HepG2 (cell line): ENCODE measurements at regions not wholly inside any gene's neighbourhood (a gene's known extent, or its start where the extent isn't known, plus 50 kb on each side); places are given as distances from the start of the nearest gene placed in this dataset.

ENCODE experiments used
- GATAD1 ChIP-seq: IDR thresholded peaks from 2 replicates; pipeline ENCODE4 v1.6.1; 2016; ENCODE audit warnings: missing genetic modification reagents, missing compliant biosample characterization
- HNRNPLL ChIP-seq: fragments of 200-400 bp; formaldehyde crosslinking; IDR thresholded peaks from 2 replicates; pipeline ENCODE4 v1.6.1; 2017; ENCODE audit warnings: mild to moderate bottlenecking, low read depth, low read length; ENCODE audit not compliant: poor library complexity, severe bottlenecking
- NBN ChIP-seq: fragments of 450-650 bp; conservative IDR thresholded peaks from 2 replicates; pipeline ENCODE4 v1.6.1; 2017
- NCOA2 ChIP-seq: sonication (generic); formaldehyde crosslinking; IDR thresholded peaks from 2 replicates; pipeline ENCODE4 v1.8.0; 2022; ENCODE audit warnings: inconsistent platforms
- NR1H2 ChIP-seq: sonication (generic); formaldehyde crosslinking; IDR thresholded peaks from 2 replicates; pipeline ENCODE4 v1.8.1; 2022; ENCODE audit warnings: low read depth, missing genetic modification reagents, borderline replicate concordance
- PHF5A ChIP-seq: IDR thresholded peaks from one replicate; pipeline ENCODE4 v1.6.1; 2018; ENCODE audit warnings: low read depth, missing genetic modification reagents; ENCODE audit not compliant: unreplicated experiment
- RCOR2 ChIP-seq: IDR thresholded peaks from 2 replicates; pipeline ENCODE4 v1.6.1; 2016; ENCODE audit warnings: missing biosample characterization, missing genetic modification reagents
- RFX5 ChIP-seq: IDR thresholded peaks from 2 replicates; pipeline ENCODE4 v1.6.1; 2011; ENCODE audit warnings: low read depth, low read length, improper control_type of control experiment
- RNF219 ChIP-seq: sonication (generic); formaldehyde crosslinking; IDR thresholded peaks from 2 replicates; pipeline ENCODE4 v1.5.0; 2020; ENCODE audit warnings: mild to moderate bottlenecking, missing genetic modification reagents
- SIX1 ChIP-seq: sonication (generic); formaldehyde crosslinking; IDR thresholded peaks from 2 replicates; pipeline ENCODE4 v1.4.0; 2020; ENCODE audit warnings: missing genetic modification reagents, borderline replicate concordance
- UBTF ChIP-seq: sonication (generic); formaldehyde crosslinking; IDR thresholded peaks from 2 replicates; pipeline ENCODE4 v1.4.0; 2020; ENCODE audit warnings: mild to moderate bottlenecking, missing genetic modification reagents
- ZMYM4 ChIP-seq: sonication (generic); formaldehyde crosslinking; IDR thresholded peaks from 2 replicates; pipeline ENCODE4 v1.8.1; 2023; ENCODE audit warnings: mild to moderate bottlenecking, missing genetic modification reagents
- ZNF274 ChIP-seq: sonication (generic); formaldehyde crosslinking; IDR thresholded peaks from 2 replicates; pipeline ENCODE4 v1.5.1; 2020; ENCODE audit warnings: mild to moderate bottlenecking, missing genetic modification reagents
- ZNF33B ChIP-seq: sonication (generic); formaldehyde crosslinking; IDR thresholded peaks from 2 replicates; pipeline ENCODE4 v1.5.1; 2020; ENCODE audit warnings: mild to moderate bottlenecking, missing genetic modification reagents
- ZSCAN21 ChIP-seq: sonication (generic); formaldehyde crosslinking; IDR thresholded peaks from 2 replicates; pipeline ENCODE4 v1.8.0; 2022; ENCODE audit warnings: mild to moderate bottlenecking, missing genetic modification reagents, moderate library complexity, borderline replicate concordance
- TF ChIP-seq, protein P1 (sequence below): sonication (generic); formaldehyde crosslinking; IDR thresholded peaks from 2 replicates; pipeline ENCODE4 v1.4.0; 2020; ENCODE audit warnings: missing genetic modification reagents, mild to moderate bottlenecking, borderline replicate concordance
- TF ChIP-seq, protein P2 (sequence below): sonication (generic); formaldehyde crosslinking; IDR thresholded peaks from 2 replicates; pipeline ENCODE4 v1.8.1; 2023; ENCODE audit warnings: mild to moderate bottlenecking, missing genetic modification reagents

DNA sequence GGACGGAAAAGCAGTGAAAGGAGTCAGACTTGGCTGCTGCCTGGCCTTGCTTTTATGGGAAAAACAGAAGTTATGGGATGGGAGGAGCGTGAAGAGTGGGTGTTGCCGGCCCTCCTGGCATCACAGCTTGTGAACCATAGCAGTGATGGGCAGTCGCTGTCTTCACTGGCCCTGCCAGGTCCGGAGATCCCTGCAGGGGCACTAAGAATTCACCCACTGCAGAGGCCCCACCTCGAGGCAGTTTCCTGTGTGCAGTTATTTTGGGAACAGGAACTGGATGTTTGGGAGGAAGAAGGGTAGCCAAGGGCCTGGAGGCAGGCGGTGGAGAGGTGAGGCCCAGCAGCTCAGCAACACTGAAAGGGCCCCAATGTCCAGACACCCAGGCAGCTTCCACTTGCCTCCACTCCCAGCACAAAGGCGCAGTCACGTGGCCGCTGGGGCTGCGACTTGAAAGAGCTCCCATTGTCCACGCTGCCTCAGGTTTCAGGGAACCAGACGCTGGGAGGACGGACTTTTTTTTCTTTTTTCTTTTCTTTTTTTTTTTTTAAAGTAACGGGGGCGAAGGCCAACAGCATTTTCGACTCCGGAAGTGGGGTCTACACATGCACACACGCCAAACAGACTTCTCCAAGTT, 255.6 kb downstream of the ZNF621 start (continued):
- TF ChIP-seq, protein P1, sequence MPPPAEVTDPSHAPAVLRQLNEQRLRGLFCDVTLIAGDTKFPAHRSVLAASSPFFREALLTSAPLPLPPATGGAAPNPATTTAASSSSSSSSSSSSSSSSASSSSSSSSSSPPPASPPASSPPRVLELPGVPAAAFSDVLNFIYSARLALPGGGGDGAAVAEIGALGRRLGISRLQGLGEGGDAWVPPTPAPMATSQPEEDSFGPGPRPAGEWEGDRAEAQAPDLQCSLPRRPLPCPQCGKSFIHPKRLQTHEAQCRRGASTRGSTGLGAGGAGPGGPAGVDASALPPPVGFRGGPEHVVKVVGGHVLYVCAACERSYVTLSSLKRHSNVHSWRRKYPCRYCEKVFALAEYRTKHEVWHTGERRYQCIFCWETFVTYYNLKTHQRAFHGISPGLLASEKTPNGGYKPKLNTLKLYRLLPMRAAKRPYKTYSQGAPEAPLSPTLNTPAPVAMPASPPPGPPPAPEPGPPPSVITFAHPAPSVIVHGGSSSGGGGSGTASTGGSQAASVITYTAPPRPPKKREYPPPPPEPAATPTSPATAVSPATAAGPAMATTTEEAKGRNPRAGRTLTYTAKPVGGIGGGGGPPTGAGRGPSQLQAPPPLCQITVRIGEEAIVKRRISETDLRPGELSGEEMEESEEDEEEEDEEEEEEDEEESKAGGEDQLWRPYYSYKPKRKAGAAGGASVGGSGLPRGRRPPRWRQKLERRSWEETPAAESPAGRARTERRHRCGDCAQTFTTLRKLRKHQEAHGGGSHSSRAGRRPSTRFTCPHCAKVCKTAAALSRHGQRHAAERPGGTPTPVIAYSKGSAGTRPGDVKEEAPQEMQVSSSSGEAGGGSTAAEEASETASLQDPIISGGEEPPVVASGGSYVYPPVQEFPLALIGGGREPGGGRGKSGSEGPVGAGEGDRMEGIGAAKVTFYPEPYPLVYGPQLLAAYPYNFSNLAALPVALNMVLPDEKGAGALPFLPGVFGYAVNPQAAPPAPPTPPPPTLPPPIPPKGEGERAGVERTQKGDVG (CRISPR knock-in tag) = no peak
- TF ChIP-seq RNF219 (CRISPR knock-in tag) (no peak), SIX1 (CRISPR knock-in tag) (no peak), RFX5 (no peak), HNRNPLL (no peak), NR1H2 (CRISPR knock-in tag) (no peak), GATAD1 (CRISPR knock-in tag) (no peak), ZNF274 (CRISPR knock-in tag) (no peak), NBN (no peak), PHF5A (CRISPR knock-in tag) (no peak), ZSCAN21 (CRISPR knock-in tag) (no peak), NCOA2 (CRISPR knock-in tag) (no peak), RCOR2 (no peak), ZNF33B (CRISPR knock-in tag) (no peak), ZMYM4 (CRISPR knock-in tag) (peak; percentile 23; the same call in 1 of the 2 replicates), UBTF (CRISPR knock-in tag) (no peak)
- TF ChIP-seq, protein P2, sequence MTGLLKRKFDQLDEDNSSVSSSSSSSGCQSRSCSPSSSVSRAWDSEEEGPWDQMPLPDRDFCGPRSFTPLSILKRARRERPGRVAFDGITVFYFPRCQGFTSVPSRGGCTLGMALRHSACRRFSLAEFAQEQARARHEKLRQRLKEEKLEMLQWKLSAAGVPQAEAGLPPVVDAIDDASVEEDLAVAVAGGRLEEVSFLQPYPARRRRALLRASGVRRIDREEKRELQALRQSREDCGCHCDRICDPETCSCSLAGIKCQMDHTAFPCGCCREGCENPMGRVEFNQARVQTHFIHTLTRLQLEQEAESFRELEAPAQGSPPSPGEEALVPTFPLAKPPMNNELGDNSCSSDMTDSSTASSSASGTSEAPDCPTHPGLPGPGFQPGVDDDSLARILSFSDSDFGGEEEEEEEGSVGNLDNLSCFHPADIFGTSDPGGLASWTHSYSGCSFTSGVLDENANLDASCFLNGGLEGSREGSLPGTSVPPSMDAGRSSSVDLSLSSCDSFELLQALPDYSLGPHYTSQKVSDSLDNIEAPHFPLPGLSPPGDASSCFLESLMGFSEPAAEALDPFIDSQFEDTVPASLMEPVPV = no peak
